OCI-LY1 (cell line): ENCODE measurements at regions not wholly inside any gene's neighbourhood (a gene's known extent, or its start where the extent isn't known, plus 50 kb on each side); places are given as distances from the start of the nearest gene placed in this dataset.

Experiments
- EZH2 ChIP-seq: fragments of 200-600 bp; sonication (generic), shearing (Covaris generic); IDR thresholded peaks from 2 replicates; pipeline ENCODE4 v1.8.0; 2017; ENCODE audit warnings: borderline replicate concordance, mixed run types, mild to moderate bottlenecking, antibody characterized with exemption, low read length, moderate library complexity, mixed read lengths
- TF ChIP-seq, protein P1 (sequence below): fragments of 200-600 bp; sonication (generic), shearing (Covaris generic); IDR thresholded peaks from 2 replicates; pipeline ENCODE4 v1.5.1; 2017; ENCODE audit warnings: mild to moderate bottlenecking, antibody characterized with exemption, low read length, moderate library complexity, mixed read lengths

DNA sequence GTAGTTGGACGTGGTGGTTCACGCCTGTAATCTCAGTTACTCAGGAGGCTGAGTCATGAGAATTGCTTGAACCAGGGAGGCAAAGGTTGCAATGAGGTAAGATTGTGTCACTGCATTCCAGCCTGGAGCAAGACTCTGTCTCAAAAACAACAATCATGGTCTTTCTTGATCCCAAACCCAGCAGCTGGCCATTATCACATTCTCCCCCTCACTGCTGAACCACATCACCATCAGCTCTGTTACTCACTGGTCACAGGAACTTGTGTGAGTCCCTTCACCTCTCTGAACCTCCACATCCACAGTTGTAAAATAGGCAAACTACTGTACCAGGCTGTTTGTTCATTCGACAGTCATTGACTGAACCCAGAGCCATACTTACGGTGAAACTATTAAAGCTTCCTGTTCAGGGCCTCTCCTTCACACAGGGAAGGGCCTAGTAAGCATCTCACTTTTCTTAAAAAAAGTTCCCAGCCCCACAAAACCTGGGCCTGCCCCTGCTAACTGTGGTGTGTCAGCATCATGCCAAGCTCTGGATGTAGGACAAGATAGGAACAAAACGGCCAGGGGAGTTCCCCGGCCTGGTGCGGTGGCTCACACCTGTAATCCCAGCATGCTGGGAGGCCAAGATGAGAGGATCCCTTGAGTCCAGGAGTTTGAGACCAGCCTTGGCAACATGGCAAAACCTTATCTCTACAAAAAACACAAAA lies 104.7 kb downstream of the COPRS start:
- no peak for TF ChIP-seq EZH2
- TF ChIP-seq, protein P1, sequence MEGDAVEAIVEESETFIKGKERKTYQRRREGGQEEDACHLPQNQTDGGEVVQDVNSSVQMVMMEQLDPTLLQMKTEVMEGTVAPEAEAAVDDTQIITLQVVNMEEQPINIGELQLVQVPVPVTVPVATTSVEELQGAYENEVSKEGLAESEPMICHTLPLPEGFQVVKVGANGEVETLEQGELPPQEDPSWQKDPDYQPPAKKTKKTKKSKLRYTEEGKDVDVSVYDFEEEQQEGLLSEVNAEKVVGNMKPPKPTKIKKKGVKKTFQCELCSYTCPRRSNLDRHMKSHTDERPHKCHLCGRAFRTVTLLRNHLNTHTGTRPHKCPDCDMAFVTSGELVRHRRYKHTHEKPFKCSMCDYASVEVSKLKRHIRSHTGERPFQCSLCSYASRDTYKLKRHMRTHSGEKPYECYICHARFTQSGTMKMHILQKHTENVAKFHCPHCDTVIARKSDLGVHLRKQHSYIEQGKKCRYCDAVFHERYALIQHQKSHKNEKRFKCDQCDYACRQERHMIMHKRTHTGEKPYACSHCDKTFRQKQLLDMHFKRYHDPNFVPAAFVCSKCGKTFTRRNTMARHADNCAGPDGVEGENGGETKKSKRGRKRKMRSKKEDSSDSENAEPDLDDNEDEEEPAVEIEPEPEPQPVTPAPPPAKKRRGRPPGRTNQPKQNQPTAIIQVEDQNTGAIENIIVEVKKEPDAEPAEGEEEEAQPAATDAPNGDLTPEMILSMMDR: no peak
